ENCODE measurements at regions not wholly inside any gene's neighbourhood (a gene's known extent, or its start where the extent isn't known, plus 50 kb on each side); places are given as distances from the start of the nearest gene placed in this dataset.

DNA sequence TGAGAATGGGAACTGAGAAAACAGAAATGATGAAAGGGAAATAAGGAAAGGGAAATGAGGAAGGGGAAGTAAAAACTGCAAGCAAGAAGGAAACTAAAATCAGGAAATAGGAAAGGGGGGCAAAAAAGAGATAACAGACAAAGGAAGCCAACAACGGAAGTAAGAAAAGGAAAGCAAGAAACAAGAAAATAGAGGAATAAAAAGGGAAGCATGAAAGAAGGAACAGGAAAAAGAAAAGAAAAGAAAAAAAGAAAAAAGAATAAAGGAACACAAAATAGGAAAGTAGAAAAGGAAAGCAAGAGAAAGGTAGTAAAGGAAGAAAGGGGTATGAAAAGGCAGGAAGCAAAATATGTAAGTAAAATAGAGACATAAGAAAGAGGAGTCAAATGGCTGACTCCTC lies 241.2 kb upstream of the NCKAP5 start:
- DNase-seq (ENCODE audit: low read depth in 2 of 3, low spot score in 1 of 3): no peak

- DNase-seq (ENCODE audit: low read depth in 2 of 3, low spot score in 1 of 3): no peak
Observed at GRCh38 chr2:133810559-133810958, 242.3 kb upstream of the NCKAP5 start.

DNA sequence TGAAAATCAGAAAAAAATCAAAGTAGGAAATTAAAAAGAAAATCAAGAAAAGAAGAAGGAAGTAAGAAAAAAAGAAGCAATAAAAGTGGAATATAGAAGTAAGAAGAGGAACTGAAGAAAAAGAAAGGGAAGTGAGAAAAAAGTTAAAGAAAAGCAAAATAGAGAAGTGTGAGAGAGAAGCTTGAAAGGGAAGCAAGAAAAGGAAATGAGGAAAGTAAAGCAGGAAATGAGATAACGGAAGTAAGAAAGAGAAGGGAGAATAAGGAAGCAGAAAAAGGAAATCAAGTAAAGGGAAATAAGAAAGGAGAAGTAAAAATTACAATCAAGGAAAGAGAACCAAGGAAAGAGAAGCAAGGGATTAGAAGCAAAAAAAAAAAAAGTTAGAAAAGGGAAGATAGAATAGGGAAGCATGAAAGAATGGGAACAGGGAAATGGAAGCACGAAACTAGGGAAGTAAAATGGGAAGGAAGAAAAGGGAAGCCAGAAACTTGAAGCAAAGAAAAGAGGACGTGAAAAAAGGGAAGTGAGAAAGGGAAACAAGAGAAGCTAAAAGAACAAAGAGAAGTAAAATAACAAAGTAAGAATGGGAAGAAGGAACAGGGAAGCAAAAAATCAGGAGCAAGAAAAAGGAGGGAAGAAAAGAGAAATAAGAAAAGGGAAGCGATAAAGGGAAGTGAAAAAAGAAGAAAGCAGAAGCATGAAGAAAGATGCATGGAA lies 243.3 kb upstream of the NCKAP5 start:
- DNase-seq (ENCODE audit: low read depth in 2 of 3, low spot score in 1 of 3): no peak

GRCh38 chr2:133812826-133813617 lies 244.8 kb upstream of the NCKAP5 start:
- no peak for DNase-seq (ENCODE audit: low read depth in 2 of 3, low spot score in 1 of 3)

GRCh38 chr2:133814890-133815289 lies 246.6 kb upstream of the NCKAP5 start:
- no peak for DNase-seq (ENCODE audit: low read depth in 2 of 3, low spot score in 1 of 3)

DNA sequence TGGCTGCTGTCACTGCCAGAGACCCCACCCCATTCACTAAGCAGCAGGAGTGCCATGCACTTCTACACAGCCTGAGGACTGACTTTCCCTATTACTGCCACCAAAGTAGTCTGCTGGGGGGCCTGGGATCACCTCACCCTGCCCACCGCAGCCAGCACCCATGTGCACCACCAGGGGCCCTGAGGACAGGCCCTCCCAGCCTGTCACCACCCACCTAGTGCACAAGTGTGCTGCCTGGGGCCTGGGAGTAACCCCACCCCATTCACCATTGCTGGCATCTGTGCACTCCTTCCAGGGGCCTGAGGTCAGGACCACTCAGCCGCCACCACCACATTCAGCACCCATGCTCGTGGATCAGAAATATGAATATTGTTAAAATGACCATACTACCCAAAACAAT lies 247.8 kb upstream of the NCKAP5 start:
- no peak for DNase-seq (ENCODE audit: low read depth in 2 of 3, low spot score in 1 of 3)

DNA sequence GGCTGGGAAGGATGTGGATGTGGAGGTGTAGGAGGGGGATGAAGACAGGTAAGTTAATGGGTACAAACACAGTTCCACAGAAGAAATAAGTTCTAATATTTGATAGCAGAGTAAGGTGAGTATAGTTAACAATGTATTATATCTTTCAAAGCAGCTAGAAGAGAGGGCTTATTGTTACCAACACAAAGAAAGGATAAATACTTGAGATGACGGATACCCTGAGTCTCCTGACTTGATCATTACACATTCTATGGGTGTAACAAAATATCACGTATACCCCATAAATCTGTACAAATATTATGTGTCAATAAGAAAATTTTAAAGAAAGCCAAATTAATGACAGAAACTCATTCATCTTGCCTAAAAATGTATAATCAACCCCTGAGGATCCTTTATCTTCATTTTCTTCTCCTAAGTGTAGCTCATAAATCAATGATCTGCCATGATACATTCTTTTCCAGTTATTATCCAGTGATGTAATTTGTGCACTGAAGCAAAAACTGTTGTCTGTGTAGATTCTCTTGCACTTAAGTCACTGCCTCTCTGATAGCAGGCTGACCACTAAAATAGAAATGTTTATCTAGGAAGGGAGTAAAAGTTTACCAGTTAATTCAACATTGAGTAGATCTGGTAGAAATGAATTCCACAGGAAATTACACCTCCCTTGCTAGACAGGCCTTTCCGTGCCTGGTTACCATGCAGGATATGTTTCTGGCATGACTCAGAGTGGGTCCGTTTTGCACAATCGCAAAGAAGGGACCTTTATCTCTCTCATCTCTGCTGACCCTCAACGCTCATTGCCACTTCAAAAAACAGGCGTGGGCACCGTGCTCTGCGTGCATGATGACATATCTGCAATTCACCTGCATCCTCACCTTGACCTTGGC lies 249.7 kb upstream of the NCKAP5 start:
- DNase-seq (ENCODE audit: low read depth in 2 of 3, low spot score in 1 of 3): no peak

- DNase-seq (ENCODE audit: low read depth in 2 of 3, low spot score in 1 of 3): no peak
Observed at GRCh38 chr2:133818661-133819060, 250.4 kb upstream of the NCKAP5 start.

- DNase-seq (ENCODE audit: low read depth in 2 of 3, low spot score in 1 of 3): no peak
Observed at GRCh38 chr2:133819906-133820305, 251.6 kb upstream of the NCKAP5 start.

DNA sequence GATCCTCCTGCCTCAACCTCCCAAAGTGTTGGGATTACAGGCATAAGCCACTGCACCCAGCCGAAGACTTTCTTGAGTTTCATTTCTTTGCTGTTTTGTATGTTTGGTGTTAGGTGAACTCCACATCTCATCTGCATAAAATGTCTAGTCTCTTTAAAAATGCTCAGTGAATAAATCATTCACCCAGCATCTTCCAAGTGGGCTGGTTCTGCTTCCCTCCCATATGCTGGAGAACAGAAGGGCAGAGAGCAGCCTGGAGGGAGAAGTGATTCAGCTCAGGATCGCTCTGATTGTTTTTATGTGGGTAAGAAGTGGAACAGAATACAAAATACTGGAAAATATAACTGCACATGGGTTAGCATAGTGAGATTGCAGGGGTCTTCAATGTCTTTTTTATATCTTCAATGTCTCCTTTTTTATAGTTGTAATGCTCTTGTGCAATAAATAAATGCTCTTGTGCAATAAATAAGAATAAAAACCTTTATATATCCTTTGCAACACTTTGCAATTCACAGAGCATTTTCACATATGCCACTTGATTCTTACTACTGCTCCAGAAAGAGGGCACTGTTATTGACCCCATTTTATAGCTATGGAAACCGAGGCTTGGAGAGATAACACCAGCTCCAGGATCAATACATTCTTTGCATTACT lies 253.0 kb upstream of the NCKAP5 start:
- no peak for DNase-seq (ENCODE audit: low read depth in 2 of 3, low spot score in 1 of 3)

DNA sequence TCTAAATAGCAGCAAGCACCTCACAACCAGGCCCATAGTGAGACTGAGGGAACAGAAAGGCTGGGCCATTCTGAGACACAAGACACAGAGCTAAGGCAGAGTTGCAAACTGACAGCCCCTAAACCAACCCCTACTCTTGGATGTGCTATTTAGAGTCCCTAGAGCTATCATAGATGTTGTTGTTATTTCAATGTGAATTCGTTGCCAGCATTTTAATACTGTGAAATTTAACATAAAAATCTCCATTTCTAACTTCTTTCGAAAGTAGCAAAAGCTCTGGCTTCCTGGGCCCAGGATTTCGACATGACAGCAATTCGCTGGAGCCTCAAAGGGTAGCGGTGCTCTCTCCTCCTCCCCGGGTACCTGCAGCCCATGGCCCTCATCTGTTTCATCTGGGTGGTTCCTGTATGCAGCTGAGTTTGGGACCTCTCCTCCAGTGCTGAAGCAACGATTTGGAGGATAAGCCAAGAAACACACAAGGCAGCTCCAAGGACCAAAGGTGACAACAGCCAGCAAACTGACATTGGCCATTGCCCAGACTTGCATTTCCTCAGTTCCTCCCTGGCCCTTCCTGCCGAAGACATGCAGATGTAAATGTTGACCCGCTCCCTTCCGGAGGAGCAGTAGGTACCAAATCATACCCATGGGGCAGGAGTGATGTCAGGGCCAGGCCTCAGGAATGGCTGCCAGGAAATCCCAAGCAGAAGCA lies 254.4 kb upstream of the NCKAP5 start:
- no peak for DNase-seq (ENCODE audit: low read depth in 2 of 3, low spot score in 1 of 3)

DNA sequence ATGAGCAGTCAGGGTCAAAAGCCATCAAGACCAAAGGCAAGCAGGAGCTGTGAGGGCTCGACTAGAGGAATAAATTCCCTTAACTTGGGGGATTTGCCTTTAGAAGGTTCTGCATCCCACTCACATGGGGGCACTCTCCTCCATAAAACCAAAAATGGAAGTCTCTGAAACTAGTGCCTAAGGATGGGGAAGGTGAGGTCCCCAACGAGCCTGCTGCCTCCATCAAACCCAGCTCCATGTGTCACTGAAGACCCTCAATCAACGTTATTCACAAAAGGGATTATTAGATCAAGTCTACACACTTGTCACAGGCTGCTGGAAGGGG lies 254.9 kb upstream of the NCKAP5 start:
- no peak for DNase-seq (ENCODE audit: low read depth in 2 of 3, low spot score in 1 of 3)

GRCh38 chr2:133824869-133825268 lies 256.6 kb upstream of the NCKAP5 start:
- DNase-seq (ENCODE audit: low read depth in 2 of 3, low spot score in 1 of 3): no peak

GRCh38 chr2:133825778-133826177 lies 257.5 kb upstream of the NCKAP5 start:
- no peak for DNase-seq (ENCODE audit: low read depth in 2 of 3, low spot score in 1 of 3)

DNA sequence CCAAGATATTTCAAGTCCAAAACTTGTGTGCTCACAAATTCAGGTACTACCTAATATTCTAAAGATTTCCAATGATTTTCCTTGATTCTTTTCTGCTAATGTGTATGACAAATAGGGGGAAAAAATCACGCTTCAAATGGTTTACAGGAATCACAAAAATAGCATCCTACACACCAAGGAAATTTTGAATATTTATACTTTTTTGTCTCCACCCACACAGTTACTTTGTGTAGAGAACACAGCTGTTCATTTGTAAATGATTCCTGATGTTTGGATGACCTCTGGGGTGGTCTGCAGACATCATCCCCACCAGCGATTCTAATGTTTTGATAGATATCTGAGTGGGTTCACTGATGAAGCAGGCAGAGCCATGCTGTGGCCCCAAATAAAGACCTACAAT lies 260.6 kb upstream of the NCKAP5 start:
- no peak for DNase-seq (ENCODE audit: low read depth in 2 of 3, low spot score in 1 of 3)

DNA sequence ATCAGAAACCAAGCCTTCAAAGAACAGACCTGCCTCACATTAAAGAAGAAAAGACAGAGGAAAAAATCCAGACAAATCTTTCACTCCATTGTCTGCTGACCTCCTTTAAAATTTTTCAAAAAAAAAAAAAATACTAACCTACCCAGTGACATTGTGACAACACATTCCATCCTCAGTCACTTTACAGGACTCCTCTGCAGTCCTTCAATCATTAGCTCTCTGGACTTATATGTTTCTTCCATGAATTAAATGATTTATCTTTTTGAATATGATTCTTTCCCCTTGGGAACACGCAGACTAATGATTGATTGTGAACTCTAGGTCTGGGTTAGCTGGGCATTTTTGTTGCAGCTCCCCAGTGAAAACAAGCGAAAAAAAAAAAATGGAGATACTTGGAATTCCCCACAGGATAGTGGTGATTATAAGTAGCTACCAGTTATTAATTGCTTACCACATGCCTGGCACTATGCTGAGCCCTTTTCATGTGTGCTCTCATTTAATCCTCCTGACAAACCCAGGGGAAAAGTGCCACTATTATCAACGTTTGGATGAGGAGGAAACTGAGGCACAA lies 261.3 kb upstream of the NCKAP5 start:
- no peak for DNase-seq (ENCODE audit: low read depth in 2 of 3, low spot score in 1 of 3)

GRCh38 chr2:133833746-133834145 lies 265.5 kb upstream of the NCKAP5 start:
- DNase-seq (ENCODE audit: low read depth in 2 of 3, low spot score in 1 of 3): no peak

DNA sequence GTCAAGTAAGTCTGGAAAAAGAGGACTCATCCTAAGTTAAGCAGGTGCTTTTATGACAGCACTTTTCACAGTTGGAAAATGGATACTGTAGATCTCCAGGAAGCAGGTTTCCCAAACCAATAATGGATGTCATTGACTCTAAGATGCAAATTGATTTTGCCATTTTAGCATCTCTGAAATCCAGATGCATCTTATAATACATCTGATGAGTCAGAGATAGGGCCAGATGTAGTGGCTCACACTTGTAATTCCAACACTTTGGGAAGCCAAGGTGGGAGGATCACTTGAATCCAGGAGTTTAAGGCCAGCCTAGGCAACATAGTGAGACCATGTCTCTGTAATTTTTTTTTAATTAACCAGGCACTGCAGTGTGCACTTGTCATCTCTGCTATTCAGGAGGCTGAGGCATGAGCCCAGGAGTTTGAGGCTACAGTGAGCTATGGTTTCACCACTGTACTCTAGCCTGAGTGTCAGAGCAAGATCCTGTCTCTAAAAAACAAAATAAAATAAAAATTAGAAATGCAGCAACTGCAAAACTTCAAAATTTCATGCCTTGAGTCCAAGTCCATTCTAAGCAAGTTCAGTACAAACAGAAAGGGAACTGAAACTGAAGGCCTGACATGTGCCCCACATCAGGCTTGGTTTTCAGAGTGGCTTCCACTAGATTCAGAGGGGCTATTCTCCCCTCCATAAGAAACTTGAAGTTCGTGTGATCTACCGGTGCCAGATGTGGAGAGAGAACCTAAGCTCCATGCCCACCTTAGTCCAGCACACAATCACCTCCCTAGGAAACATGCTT lies 267.8 kb upstream of the NCKAP5 start:
- DNase-seq (ENCODE audit: low read depth in 2 of 3, low spot score in 1 of 3): no peak

- DNase-seq (ENCODE audit: low read depth in 2 of 3, low spot score in 1 of 3): no peak
Observed at GRCh38 chr2:133836691-133837345, 268.6 kb upstream of the NCKAP5 start.
